ENCODE measurements at regions not wholly inside any gene's neighbourhood (a gene's known extent, or its start where the extent isn't known, plus 50 kb on each side); places are given as distances from the start of the nearest gene placed in this dataset.

- no peak for TF ChIP-seq CTCF (IDR thresholded peaks at IDR 0.05)
- no peak for TF ChIP-seq POLR2AphosphoS5 (IDR thresholded peaks at IDR 0.05; ENCODE audit: insufficient read depth in 1 of 2, low read depth in 1 of 2)
- TF ChIP-seq POLR2A (IDR thresholded peaks at IDR 0.05): no peak
Measured at GRCh38 chr3:190767851-190768250, 94.6 kb downstream of the GMNC start.
